Erythroblast (primary cell): ENCODE measurements at regions not wholly inside any gene's neighbourhood (a gene's known extent, or its start where the extent isn't known, plus 50 kb on each side); places are given as distances from the start of the nearest gene placed in this dataset.

Experiments used
- DNase-seq, 2 experiments: peaks; one replicate each; lab custom pipeline; 2025; lab: John Stamatoyannopoulos, UW
- GATA1 ChIP-seq: IDR thresholded peaks from 2 replicates; pipeline ENCODE4 v1.6.1; 2011; ENCODE audit warnings: low read depth, mild to moderate bottlenecking, control low read depth, low read length, moderate library complexity
- POLR2A ChIP-seq: IDR thresholded peaks from 2 replicates; pipeline ENCODE4 v1.6.1; 2011; ENCODE audit warnings: mild to moderate bottlenecking, low read length

DNA sequence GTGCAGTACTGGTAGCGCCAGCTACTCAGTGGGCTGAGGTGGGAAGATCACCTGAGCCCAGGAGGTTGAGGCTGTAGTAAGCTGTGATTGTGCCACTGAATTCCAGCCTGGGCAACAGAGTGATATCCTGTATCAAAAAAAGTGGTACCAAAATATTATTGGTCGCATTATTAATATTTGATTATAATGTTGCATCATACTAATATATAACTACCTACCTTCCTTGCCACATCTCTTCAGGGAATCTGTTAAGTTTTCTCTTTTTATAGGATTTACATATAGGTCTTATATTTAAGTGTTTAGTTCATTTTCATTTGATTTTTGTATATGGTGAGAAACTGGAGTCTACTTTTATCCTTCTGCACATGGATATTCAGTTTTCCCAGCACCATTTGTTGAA is 66.3 kb upstream of the PHACTR3 start:
- TF ChIP-seq POLR2A: no peak
- no peak for TF ChIP-seq GATA1

DNA sequence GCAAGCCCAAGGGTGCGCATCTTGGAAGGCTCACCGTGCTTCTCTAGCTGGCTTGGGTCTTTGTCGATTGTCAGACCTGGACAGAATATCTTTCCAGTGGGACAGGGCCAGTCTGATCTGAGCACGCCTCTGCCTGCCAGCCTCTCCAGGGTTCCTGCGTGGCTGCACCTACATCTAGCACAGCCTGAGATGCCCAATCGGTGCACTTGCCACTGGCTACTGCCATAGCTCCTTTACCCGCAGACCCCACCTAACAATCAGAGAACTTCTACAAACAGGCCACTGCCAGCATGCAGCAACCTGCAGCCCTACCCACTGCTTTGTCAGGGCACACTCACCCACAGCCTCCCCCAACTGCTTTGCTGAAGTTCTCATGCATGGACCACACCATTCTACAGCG is 56.7 kb upstream of the PHACTR3 start:
- TF ChIP-seq POLR2A (no peak), GATA1 (no peak)
- DNase-seq: no peak

More for the DNA sequence above, 66.3 kb upstream of the PHACTR3 start:
- DNase-seq: no peak
